ENCODE measurements at regions not wholly inside any gene's neighbourhood (a gene's known extent, or its start where the extent isn't known, plus 50 kb on each side); places are given as distances from the start of the nearest gene placed in this dataset.

DNA sequence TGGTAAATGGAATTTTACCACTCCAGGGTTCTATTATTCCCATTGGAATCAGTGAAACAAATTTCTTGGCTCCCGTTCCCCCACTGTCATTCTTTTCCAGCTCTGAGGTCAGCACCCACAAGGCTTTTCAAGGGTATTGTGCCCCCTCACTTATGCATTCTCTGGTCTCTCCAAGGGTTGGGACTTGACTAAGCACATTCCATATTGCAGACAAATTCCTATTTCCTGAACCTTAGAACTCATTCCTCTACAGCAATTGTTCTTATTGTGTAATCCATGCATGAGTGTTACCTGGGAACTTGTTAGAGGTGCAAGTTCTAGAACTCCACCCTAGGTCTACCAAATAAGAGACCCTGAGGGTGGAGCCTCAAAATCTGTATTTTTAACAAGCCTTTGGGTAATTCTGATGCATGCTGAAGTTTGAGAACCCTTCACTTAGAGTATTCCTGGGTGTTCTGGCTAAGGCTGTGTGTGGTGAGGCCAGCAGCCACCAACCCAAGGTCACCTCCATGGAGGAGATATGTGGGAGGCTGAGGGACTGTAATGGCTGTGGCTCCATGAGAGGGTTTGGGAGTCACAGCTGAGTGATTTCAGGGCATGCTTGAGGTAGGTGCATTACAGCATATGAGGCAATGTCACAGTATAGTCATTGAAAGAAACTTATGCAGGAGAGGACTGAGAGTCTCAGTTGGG is 150.9 kb downstream of the TTC6 start:
- TF ChIP-seq, protein P1, sequence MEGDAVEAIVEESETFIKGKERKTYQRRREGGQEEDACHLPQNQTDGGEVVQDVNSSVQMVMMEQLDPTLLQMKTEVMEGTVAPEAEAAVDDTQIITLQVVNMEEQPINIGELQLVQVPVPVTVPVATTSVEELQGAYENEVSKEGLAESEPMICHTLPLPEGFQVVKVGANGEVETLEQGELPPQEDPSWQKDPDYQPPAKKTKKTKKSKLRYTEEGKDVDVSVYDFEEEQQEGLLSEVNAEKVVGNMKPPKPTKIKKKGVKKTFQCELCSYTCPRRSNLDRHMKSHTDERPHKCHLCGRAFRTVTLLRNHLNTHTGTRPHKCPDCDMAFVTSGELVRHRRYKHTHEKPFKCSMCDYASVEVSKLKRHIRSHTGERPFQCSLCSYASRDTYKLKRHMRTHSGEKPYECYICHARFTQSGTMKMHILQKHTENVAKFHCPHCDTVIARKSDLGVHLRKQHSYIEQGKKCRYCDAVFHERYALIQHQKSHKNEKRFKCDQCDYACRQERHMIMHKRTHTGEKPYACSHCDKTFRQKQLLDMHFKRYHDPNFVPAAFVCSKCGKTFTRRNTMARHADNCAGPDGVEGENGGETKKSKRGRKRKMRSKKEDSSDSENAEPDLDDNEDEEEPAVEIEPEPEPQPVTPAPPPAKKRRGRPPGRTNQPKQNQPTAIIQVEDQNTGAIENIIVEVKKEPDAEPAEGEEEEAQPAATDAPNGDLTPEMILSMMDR (IDR thresholded peaks at IDR 0.05; ENCODE audit: insufficient read depth, low read depth, low read length) = no peak
- no peak for TF ChIP-seq EZH2 (IDR thresholded peaks at IDR 0.05; ENCODE audit: insufficient read depth, low read length)

All from astrocyte (in vitro differentiated cells and primary cell).